Hematopoietic multipotent progenitor cell treated with erythropoietin and hydrocortisone succinate and interleukin-3 and kit ligand, for 8 days (in vitro differentiated cells): ENCODE measurements at regions not wholly inside any gene's neighbourhood (a gene's known extent, or its start where the extent isn't known, plus 50 kb on each side); places are given as distances from the start of the nearest gene placed in this dataset.

Experiments
- DNase-seq: peaks from one replicate; pipeline ENCODE4 v3.0.0-alpha.2; 2015

DNA sequence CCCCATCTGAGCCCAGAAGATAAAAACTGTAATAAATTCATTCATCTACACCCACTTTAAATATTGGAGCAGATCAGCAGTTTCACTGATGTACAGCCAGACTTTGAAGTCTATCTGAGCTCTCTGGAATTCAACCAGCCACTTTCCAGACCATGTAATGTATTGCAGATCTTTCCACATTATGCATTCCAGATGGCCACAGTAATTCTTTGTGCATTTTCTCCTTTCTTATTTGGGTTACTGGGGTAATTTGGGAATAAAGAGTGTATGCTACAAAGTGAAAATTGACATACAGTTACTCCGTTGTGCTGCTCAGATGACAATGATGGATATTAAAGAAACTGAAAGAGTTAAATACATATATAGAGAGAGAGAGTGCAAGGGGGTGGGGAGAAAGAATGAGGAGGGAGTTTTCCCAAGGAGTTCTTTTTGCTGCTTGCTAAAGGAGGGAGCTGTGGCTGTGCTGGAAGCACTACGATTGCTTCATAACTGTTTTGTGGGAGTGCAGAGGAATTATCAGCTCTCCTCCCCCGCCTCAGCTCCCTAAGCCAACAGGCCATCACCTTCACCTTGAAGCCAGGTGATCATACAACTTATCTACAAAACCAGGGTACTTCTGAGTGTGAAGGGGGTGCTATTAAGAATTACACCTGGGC is 152.8 kb downstream of the GAS1 start:
- DNase-seq = no peak

GRCh38 chr9:86792136-86792535 is 155.2 kb downstream of the GAS1 start:
- DNase-seq = no peak

GRCh38 chr9:86790805-86791204 is 156.5 kb downstream of the GAS1 start:
- DNase-seq = no peak

GRCh38 chr9:86788456-86788855 is 158.8 kb downstream of the GAS1 start:
- DNase-seq = no peak

- DNase-seq = no peak
Observed at GRCh38 chr9:86783884-86784283, 163.4 kb downstream of the GAS1 start.

DNA sequence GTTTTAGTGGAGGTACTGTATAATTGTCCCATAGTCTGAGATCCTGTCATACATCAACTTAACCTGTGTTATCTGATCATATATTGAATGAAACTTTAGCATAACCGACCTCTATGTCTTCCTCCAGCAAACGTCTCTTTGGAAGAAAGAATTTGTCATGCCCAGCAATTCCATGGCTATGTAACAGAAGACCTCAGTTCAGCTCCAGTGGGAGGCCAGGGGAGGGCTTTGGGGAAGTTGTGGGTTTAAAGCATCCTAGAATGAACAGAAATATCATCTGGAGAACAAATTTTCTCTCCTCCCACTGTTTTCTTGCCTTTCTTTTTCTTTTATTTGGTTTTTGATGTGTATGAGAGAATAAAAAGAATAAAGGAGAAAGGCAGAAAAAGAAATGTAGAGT is 164.5 kb downstream of the GAS1 start:
- no peak for DNase-seq

DNA sequence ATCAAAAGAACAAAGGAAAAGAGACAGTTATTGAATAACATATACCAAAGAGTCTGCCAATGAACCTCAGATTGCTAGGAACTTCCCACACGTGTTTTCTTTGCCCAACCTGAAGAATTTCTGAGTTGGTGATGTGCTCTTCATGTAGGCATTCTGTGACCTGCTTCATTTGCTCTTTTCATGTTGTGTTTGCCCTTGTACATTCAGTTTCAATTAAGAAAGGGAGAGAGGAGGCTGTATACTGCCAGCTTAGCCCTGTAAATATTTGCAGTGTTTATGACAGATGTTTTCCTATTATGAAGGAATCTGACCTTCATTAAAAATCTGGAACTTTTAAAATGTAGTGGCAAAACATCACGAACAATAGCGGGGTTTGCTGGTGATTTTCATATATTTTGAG is 168.5 kb downstream of the GAS1 start:
- no peak for DNase-seq

- no peak for DNase-seq
Observed at GRCh38 chr9:86775718-86776117, 171.6 kb downstream of the GAS1 start.

- DNase-seq = no peak
Observed at GRCh38 chr9:86774116-86774515, 173.2 kb downstream of the GAS1 start.

DNA sequence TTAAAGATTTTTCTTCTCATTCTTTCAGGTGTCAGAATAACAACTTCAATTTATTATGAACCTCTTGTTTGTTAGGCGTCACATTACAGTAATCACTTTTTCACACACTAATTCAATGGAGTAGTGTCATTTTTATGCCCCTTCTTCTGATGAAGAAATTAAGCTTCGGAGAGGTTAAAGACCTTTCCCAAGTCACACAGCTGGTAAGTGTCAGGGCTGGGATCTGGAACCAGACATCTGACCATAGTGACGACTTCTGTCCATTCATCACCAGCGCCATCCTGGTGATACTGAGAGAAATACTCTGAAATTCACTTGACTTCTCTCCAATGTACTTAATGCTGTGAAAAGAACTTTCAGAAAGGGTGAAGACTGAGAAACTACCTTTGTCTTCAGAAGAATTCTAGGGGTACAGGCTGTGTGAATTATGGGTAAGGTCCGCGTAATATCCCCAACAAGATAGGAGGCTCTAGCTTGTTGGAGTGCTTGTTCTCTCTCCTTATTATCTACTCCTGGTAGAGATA is 173.8 kb downstream of the GAS1 start:
- DNase-seq = no peak

GRCh38 chr9:86772635-86772993 is 174.7 kb downstream of the GAS1 start:
- no peak for DNase-seq

DNA sequence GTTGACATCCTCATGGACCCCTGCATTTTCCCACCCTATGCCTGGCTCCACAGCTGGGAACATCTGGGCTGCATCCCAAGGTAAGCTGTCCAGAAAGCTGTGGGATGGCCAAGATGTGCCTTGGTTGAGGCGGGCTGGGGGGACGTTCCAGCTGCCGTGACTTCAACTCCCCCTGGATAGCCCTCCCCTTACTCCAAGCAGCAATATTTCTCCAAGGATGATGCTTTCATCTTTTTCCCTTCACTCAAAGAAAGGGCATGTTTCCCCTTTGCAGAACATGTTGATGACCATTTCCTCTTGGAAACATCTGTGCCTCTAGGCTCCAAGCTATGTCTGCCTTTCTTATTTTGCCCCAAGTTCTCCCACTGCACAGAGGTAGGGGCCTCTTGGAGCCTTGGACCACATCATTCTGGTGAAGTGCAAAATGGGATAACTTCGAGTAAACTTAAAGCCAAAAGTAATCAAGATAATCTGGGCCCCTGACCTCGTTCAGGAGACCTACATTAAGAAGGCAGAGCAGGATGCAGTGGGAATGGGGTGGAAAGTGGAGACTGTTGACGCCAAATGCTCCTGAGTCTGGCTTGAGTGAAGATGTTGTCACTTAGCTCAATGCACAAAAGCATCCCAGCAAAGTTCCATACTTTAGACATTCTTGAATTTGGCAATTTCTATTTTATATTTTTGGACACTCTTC is 175.2 kb downstream of the GAS1 start:
- DNase-seq = no peak

GRCh38 chr9:86771420-86771819 is 175.9 kb downstream of the GAS1 start:
- no peak for DNase-seq

DNA sequence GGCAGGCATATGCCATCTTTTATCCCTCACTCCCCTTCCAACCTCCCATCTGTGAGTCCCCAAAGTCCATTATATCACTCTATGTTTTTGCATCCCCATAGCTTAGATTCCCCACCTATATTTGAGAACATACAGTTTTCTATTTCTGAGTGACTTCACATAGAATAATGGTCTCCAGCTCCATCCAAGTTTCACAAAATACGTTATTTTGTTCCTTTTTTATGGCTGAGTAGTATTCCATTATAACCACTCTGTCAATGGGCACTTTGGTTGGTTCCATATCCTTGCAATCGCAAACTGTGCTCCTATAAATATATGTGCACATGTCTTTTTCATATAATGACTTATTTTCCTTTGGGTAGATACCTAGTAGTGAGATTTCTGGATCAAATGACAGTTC is 178.6 kb downstream of the GAS1 start:
- no peak for DNase-seq

GRCh38 chr9:86768020-86768419 is 179.3 kb downstream of the GAS1 start:
- DNase-seq = no peak

GRCh38 chr9:86767373-86767772 is 179.9 kb downstream of the GAS1 start:
- DNase-seq = no peak

DNA sequence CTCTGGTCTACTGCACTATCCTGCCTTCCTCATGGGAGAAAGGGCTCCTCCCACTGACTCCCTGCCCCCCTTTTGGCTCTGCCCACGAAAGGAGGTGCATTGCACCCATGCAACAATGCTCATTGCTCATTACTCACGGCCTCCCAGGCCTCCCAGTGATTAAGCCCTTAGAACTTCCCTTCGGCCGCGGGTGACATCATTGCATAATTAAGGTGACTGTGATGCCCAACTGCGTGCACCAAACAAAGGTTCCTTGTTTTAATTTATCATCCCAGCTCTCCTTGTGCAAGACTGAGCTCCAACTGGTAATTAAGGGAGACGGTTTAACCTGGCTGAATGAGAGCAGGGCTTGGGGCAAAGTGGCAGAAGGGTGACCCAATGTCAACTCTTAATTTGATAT is 180.4 kb downstream of the GAS1 start:
- DNase-seq = no peak

- no peak for DNase-seq
Observed at GRCh38 chr9:86766511-86766910, 180.8 kb downstream of the GAS1 start.

GRCh38 chr9:86765746-86766430 is 181.4 kb downstream of the GAS1 start:
- no peak for DNase-seq

DNA sequence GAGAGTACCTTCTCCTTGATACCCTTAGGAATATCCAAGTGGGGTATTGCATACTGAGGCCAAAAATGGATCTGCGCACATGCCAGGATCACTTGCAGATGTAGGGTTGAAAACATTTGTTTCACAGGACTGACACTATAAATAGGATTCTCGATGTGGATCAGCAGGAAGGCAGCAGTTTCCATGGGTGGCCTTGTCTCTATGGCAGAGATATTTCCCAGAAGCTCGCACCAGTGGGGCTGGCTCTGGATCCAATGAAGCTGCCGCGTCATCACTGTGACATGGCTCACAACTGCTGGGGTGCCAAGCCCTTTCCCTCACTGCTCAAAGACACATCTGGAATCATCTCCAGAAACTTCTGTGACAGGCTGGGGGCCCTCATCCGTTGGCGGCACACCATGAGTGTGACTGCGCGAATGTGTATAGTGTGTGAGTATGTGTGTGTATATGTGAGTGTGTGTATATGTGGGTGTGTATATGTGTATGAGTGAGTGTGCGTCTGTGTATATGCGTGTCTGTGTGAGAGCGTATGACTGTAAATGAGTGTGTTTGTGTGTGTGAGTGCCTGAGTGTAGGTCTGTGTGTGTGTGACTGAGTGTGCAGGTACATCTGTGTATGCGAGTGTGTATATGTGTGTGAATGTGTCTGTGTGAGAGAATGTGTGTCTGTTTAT is 182.5 kb downstream of the GAS1 start:
- no peak for DNase-seq

DNA sequence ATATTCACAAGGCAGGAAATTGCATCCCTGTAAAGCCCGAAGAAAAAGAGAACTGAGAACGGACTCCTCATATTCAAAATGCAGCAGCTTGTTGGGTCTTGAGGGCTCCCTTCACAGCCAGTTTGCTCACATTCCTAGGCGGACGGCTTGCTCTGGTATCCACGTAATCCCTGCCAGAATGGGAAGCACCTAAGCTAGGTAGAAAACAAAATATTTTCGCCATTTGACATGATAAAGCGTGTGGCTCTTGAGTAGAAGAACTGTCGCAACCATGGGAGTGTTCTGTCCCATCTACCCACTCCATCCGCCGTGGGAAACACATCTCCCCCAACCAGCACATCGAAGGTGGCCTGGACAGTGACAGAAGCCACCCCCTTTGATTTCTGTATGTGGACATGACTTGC is 183.1 kb downstream of the GAS1 start:
- DNase-seq = no peak

DNA sequence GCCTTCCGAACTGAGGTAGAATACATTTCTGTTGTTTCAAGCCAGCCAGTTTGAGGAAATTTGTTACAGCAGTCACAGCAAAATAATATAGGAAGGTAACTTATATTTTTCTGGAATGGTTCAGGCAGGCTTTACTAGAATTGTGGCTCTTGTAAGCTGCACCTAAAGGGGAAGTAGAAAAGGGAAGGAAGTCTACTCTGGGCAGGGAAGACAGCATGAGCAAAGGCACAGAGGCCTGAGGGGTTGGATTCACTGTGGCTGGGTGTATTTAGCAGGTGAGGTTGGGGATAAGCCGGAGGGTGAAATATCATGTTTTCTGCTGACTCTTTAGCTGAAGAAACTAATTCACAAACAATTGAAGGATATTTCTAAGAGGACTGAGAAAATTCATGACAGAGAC is 183.5 kb downstream of the GAS1 start:
- DNase-seq = no peak

DNA sequence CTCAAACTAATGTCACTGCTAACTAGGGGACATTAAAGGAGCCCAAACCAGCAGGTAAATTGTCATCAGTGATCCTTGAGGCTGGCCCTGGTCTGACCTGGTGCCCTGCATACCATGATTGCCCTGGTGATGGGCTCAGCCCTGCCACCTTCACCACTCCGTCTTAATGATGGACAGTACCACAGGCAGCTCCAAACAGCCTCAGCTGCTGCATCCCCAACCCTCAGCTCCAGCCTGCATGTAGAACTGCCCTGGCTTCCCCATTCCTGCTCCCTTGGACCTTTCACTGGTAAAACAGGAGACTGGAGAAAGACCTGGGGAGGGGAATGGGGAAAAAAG is 190.0 kb downstream of the GAS1 start:
- DNase-seq = no peak
